A549 (cell line): ENCODE measurements at regions not wholly inside any gene's neighbourhood (a gene's known extent, or its start where the extent isn't known, plus 50 kb on each side); places are given as distances from the start of the nearest gene placed in this dataset.

Experiments used
- HOXB5 ChIP-seq: fragments of 250-450 bp; sonication (Bioruptor Pico); IDR thresholded peaks from 2 replicates; pipeline ENCODE4 v1.5.0; 2020; ENCODE audit warnings: mild to moderate bottlenecking, moderate library complexity
- TF ChIP-seq, protein P1 (sequence below): fragments of >200 bp; sonication (Bioruptor Twin); formaldehyde crosslinking; IDR thresholded peaks from 3 replicates; pipeline ENCODE4 v1.5.1; 2016

DNA sequence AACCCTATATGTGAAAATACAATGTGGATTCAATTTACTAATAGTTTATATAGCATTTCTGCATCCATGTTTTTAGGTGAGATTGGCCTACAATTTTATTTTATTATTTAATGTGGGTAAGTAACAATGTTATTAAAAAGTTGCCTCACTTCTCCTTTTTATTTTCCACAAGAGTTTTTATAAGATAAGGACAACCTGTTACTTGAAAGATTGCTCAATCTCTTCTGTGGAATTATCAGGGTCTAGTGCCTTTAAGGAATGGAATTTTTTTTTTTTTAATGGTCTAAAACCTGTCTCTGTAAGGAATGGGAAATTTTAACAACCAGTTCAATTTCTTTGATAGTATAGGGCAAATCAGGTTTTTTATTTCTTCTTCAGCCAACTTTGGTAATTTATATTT is 53.9 kb upstream of the RAB18 start:
- TF ChIP-seq, protein P1, sequence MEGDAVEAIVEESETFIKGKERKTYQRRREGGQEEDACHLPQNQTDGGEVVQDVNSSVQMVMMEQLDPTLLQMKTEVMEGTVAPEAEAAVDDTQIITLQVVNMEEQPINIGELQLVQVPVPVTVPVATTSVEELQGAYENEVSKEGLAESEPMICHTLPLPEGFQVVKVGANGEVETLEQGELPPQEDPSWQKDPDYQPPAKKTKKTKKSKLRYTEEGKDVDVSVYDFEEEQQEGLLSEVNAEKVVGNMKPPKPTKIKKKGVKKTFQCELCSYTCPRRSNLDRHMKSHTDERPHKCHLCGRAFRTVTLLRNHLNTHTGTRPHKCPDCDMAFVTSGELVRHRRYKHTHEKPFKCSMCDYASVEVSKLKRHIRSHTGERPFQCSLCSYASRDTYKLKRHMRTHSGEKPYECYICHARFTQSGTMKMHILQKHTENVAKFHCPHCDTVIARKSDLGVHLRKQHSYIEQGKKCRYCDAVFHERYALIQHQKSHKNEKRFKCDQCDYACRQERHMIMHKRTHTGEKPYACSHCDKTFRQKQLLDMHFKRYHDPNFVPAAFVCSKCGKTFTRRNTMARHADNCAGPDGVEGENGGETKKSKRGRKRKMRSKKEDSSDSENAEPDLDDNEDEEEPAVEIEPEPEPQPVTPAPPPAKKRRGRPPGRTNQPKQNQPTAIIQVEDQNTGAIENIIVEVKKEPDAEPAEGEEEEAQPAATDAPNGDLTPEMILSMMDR: no peak
- TF ChIP-seq HOXB5 (CRISPR knock-in tag): no peak
